HepG2 (cell line): ENCODE measurements at regions not wholly inside any gene's neighbourhood (a gene's known extent, or its start where the extent isn't known, plus 50 kb on each side); places are given as distances from the start of the nearest gene placed in this dataset.

Source experiments
- ATAC-seq: fragments of 200-7000 bp; cut with Tn5 transposase; 3 replicates; pipeline ENCODE4 v1.9.1; 2020; ENCODE audit warnings: mild to moderate bottlenecking, moderate library complexity
- BruUV-seq: library from RNA; stranded (reverse); fragments of 400-500 nt; replicated peaks from 2 replicates; lab custom pipeline; 2021; lab: Mats Ljungman, UMichigan
- CTCF ChIA-PET: fragments of 300-600 bp; formaldehyde crosslinking; extraction: SDS; loops from one replicate; lab custom pipeline; 2021; ENCODE audit warnings: low total read pairs, inconsistent platforms, low intra/inter-chr PET ratio; lab: Yijun Ruan, JAX
- POLR2A ChIA-PET: fragments of 350-600 bp; sonication (Branson Sonifier 250); formaldehyde crosslinking; loops from one replicate; lab custom pipeline; 2020; ENCODE audit warnings: antibody characterized with exemption, inconsistent platforms; lab: Yijun Ruan, JAX
- DNase-seq: peaks from one replicate; pipeline ENCODE4 v3.0.0-alpha.2; 2015; ENCODE audit warnings: low spot score
- FAIRE-seq: peaks from 3 replicates; lab custom pipeline; 2011; peaks lifted over from hg19 to GRCh38; lab: Jason Lieb, UNC
- H2AFZ ChIP-seq: one replicate; pipeline ENCODE4 v1.6.1; 2011; ENCODE audit warnings: low read length, inconsistent platforms
- H3K27ac ChIP-seq: fragments of 300-600 bp; 3 replicates; pipeline ENCODE4 v1.8.0; 2011; ENCODE audit warnings: mixed run types, mild to moderate bottlenecking, mixed read lengths, low read length, inconsistent platforms; ENCODE audit not compliant: insufficient read depth; ENCODE audit errors: extremely low read length
- H3K27me3 ChIP-seq, 2 experiments: fragments of 200-600 bp in 1 of 2; 2 replicates in 1 of 2; 3 replicates in 1 of 2; pipeline versions ENCODE4 v1.6.0 to v1.8.0; 2011; ENCODE audit warnings: low read length in 2 of 2, mild to moderate bottlenecking in 2 of 2, moderate library complexity in 2 of 2, inconsistent platforms in 1 of 2; ENCODE audit not compliant: insufficient read depth in 2 of 2, control insufficient read depth in 1 of 2
- H3K36me3 ChIP-seq, 2 experiments: fragments of 200-600 bp in 1 of 2; replicated peaks in 1 of 2; 2 replicates in 1 of 2; 3 replicates in 1 of 2; pipeline versions ENCODE4 v1.5.1 to v1.8.0; 2011; ENCODE audit warnings: low read length in 2 of 2, inconsistent platforms in 1 of 2; ENCODE audit not compliant: insufficient read depth in 2 of 2, control insufficient read depth in 1 of 2
- H3K4me1 ChIP-seq: 2 replicates; pipeline ENCODE4 v1.5.1; 2012; ENCODE audit warnings: low read length, inconsistent platforms; ENCODE audit not compliant: insufficient read depth
- H3K4me2 ChIP-seq: 2 replicates; pipeline ENCODE4 v1.6.0; 2011; ENCODE audit warnings: low read depth, low read length, inconsistent platforms
- H3K4me3 ChIP-seq, 3 experiments: fragments of 200-600 bp in 1 of 3; sonication (generic), shearing (Covaris generic) in 1 of 3; replicated peaks in 1 of 3; 2 replicates each; pipeline ENCODE4 v1.5.1; 2011 to 2016; ENCODE audit warnings: low read length in 3 of 3, inconsistent platforms in 2 of 3, low read depth in 2 of 3, mild to moderate bottlenecking in 2 of 3, control low read depth in 1 of 3, mixed read lengths in 1 of 3; ENCODE audit not compliant: insufficient read depth in 1 of 3
- H3K79me2 ChIP-seq: one replicate; pipeline ENCODE4 v1.6.1; 2011; ENCODE audit warnings: low read length, inconsistent platforms; ENCODE audit not compliant: insufficient read depth
- H3K9ac ChIP-seq: 2 replicates; pipeline ENCODE4 v1.6.0; 2011; ENCODE audit warnings: mild to moderate bottlenecking, low read depth, low read length, inconsistent platforms; ENCODE audit not compliant: insufficient read depth
- H3K9me3 ChIP-seq: 2 replicates; pipeline ENCODE4 v1.5.1; 2012; ENCODE audit warnings: mild to moderate bottlenecking, low read length
- H4K20me1 ChIP-seq: 2 replicates; pipeline ENCODE4 v1.6.0; 2011; ENCODE audit warnings: inconsistent platforms, mild to moderate bottlenecking, low read length, moderate library complexity; ENCODE audit not compliant: insufficient read depth
- ARNT2 ChIP-seq: sonication (generic); formaldehyde crosslinking; IDR thresholded peaks from 2 replicates; pipeline ENCODE4 v1.8.0; 2022; ENCODE audit warnings: mild to moderate bottlenecking, low read depth, missing genetic modification reagents, moderate library complexity
- CENPBD1 ChIP-seq: sonication (generic); formaldehyde crosslinking; IDR thresholded peaks from 2 replicates; pipeline ENCODE4 v1.8.0; 2022; ENCODE audit warnings: missing genetic modification reagents, low read depth, mild to moderate bottlenecking, borderline replicate concordance
- ETV5 ChIP-seq: IDR thresholded peaks from 2 replicates; pipeline ENCODE4 v1.6.1; 2018; ENCODE audit warnings: missing biosample characterization, missing genetic modification reagents, inconsistent platforms, borderline replicate concordance
- MAFK ChIP-seq, 2 experiments: IDR thresholded peaks in 1 of 2; conservative IDR thresholded peaks in 1 of 2; 2 replicates each; pipeline ENCODE4 v1.6.1; 2011; ENCODE audit warnings: improper control_type of control experiment in 2 of 2, low read length in 2 of 2
- MTF1 ChIP-seq: sonication (generic); formaldehyde crosslinking; IDR thresholded peaks from 2 replicates; pipeline ENCODE4 v1.5.0; 2020; ENCODE audit warnings: missing genetic modification reagents
- SP1 ChIP-seq, 2 experiments: fragments of 450-650 bp in 1 of 2; sonication (generic) in 1 of 2; formaldehyde crosslinking in 1 of 2; IDR thresholded peaks; 2 replicates each; pipeline versions ENCODE4 v1.4.0 to v1.6.1; 2016 to 2020; ENCODE audit warnings: missing genetic modification reagents in 1 of 2
- TBX3 ChIP-seq: fragments of 450-650 bp; IDR thresholded peaks from 2 replicates; pipeline ENCODE4 v1.6.1; 2017; ENCODE audit warnings: antibody characterized with exemption, mild to moderate bottlenecking, inconsistent platforms, borderline replicate concordance
- ZBTB1 ChIP-seq: sonication (generic); formaldehyde crosslinking; IDR thresholded peaks from 2 replicates; pipeline ENCODE4 v1.4.0; 2020; ENCODE audit warnings: missing genetic modification reagents, borderline replicate concordance
- ZNF205 ChIP-seq: IDR thresholded peaks from 2 replicates; pipeline ENCODE4 v1.6.1; 2018; ENCODE audit warnings: missing biosample characterization, missing genetic modification reagents
- ZNF709 ChIP-seq: sonication (generic); formaldehyde crosslinking; IDR thresholded peaks from 2 replicates; pipeline ENCODE4 v1.5.0; 2020; ENCODE audit warnings: mild to moderate bottlenecking, missing genetic modification reagents
- ZNF710 ChIP-seq: sonication (generic); formaldehyde crosslinking; IDR thresholded peaks from 2 replicates; pipeline ENCODE4 v1.5.0; 2020; ENCODE audit warnings: mild to moderate bottlenecking, missing genetic modification reagents, borderline replicate concordance
- WGBS: methylation state at CpG from one replicate; pipeline ENCODE4 v1.1.6; 2017; ENCODE audit warnings: low lambda C conversion rate; 5-methylcytosine and 5-hydroxymethylcytosine counted together
- in situ Hi-C: cut with HindIII; loops from 2 replicates; pipeline ENCODE4 v1.10.0; 2017; ENCODE audit warnings: low pct_unique_long_range_greater_than_20kb; ENCODE audit not compliant: extremely low pct_ligation_motif_present
- intact Hi-C: fragments of 100-400 bp; cut with micrococcal nuclease; formaldehyde crosslinking; loops from one replicate; pipeline ENCODE4 v1.10.0; 2022; ENCODE audit not compliant: unreplicated experiment

DNA sequence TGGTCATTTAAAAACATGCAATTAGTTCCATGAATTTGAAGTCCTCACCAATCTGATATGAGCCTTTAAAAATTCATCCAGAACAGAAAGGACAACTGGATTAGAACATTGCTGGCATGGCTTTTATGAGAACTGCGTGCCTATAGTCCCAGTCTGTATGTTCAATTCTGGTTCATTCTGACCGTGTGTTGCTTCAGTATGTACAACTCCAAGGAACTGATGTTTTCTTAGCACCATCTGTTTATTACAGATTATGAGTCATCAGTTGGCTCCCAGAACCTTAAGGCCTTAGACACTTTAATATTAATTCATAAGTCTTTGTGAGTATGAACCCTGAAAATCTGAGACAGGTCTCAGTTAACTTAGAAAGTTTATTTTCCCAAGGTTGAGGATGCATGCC lies 115.0 kb downstream of the CEP44 start:
- no peak for TF ChIP-seq SP1 (IDR thresholded peaks at IDR 0.05)
- no peak for TF ChIP-seq SP1 (CRISPR knock-in tag; IDR thresholded peaks at IDR 0.05)
- TF ChIP-seq ZNF205 (CRISPR knock-in tag): no peak
- no peak for TF ChIP-seq MTF1 (CRISPR knock-in tag)
- no peak for TF ChIP-seq ARNT2 (CRISPR knock-in tag)
- no peak for TF ChIP-seq TBX3
- no peak for TF ChIP-seq ZBTB1 (CRISPR knock-in tag)
- no peak for TF ChIP-seq CENPBD1 (CRISPR knock-in tag)
- TF ChIP-seq ETV5 (CRISPR knock-in tag): no peak
- TF ChIP-seq MAFK (conservative IDR thresholded peaks at IDR 0.05 in 1 of 2, IDR thresholded peaks at IDR 0.05 in 1 of 2; ENCODE audit: low read length in 2 of 2): no peak
- no peak for TF ChIP-seq ZNF709 (CRISPR knock-in tag)
- no peak for TF ChIP-seq ZNF710 (CRISPR knock-in tag)
- H3K4me1 ChIP-seq: no peaks in the 10 kb centered on the region
- WGBS: 0% methylated on average over 2 of the region's 2 CpGs
- no peaks in the 10 kb centered on the region for H4K20me1 ChIP-seq
- H3K79me2 ChIP-seq: no peaks in the 10 kb centered on the region
- no peak overlapping the region for H3K9ac ChIP-seq
- H3K36me3 ChIP-seq: no peaks in the 10 kb centered on the region
- FAIRE-seq (no peak), DNase-seq (no peak), ATAC-seq (no peak)
- intact Hi-C loops (no loop called here), in situ Hi-C loops (no loop called here)
- BruUV-seq: no TSS peak
- H3K4me2 ChIP-seq: no peak overlapping the region
- H3K9me3 ChIP-seq: no peaks in the 10 kb centered on the region
- H2AFZ ChIP-seq: no peak overlapping the region
- no peaks in the 10 kb centered on the region for H3K27me3 ChIP-seq
- no peak overlapping the region for H3K27ac ChIP-seq
- ChIA-PET CTCF (no interaction called here), POLR2A (no interaction called here)
- H3K4me3 ChIP-seq: no peak overlapping the region
